ENCODE measurements at regions not wholly inside any gene's neighbourhood (a gene's known extent, or its start where the extent isn't known, plus 50 kb on each side); places are given as distances from the start of the nearest gene placed in this dataset.

DNA sequence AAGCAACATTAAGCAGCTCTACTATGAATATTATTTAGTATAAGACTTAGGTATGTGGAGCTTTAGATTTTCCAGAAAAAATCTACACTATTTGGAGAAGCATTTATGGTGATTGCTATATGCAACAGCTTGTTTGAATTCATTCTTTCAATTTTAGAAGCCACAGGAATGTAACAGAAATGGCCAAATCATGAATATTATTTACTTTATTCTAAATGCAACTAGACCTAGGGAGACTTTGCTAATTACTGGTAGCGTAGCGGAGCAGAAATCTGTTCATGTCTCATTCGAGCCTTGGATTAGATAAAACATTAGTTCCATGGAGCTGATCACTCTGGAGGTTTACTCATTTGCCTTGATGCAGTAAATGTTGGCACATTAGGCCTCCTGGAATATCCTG is 290.2 kb downstream of the ZNF608 start:
- no TSS peak for BruUV-seq (replicated peaks)
- Histone ChIP-seq H3K79me2 (ENCODE audit: control insufficient read depth, insufficient read depth, low read length) (no peaks in the 10 kb centered on the region), H3K9me3 (replicated peaks; ENCODE audit: control insufficient read depth, insufficient read depth, low read length) (no peaks in the 10 kb centered on the region), H4K20me1 (replicated peaks; ENCODE audit: control insufficient read depth, extremely low read depth, insufficient read depth, low read length) (no peaks in the 10 kb centered on the region), H3K36me3 (ENCODE audit: control insufficient read depth in 2 of 2, extremely low read depth in 1 of 2, insufficient read depth in 2 of 2, low read length in 2 of 2) (no peaks in the 10 kb centered on the region), H3K4me2 (ENCODE audit: insufficient read depth, low read length) (no peak overlapping the region), H3K27me3 (ENCODE audit: control insufficient read depth in 2 of 2, insufficient read depth in 2 of 2, low read length in 2 of 2) (no peaks in the 10 kb centered on the region), H3K4me3 (replicated peaks in 1 of 3; ENCODE audit: insufficient read depth in 1 of 3, low read depth in 1 of 3, low read length in 3 of 3) (no peak overlapping the region), H3K27ac (ENCODE audit: insufficient read depth, low read depth, low read length) (no peak overlapping the region), H2AFZ (ENCODE audit: low read depth, low read length) (no peak overlapping the region), H3K4me1 (ENCODE audit: control insufficient read depth, extremely low read depth, insufficient read depth, low read length) (no peaks in the 10 kb centered on the region), H3K9me1 (replicated peaks; ENCODE audit: control insufficient read depth, extremely low read depth, insufficient read depth, low read length) (no peaks in the 10 kb centered on the region), H3K9ac (replicated peaks; ENCODE audit: extremely low read depth, insufficient read depth, low read length) (no peak overlapping the region)
- CTCF ChIA-PET, result interaction anchor here (1.0 kb wide), 1 partner anchor 9 kb away, joined by 4 read pairs; no protein-coding TSS in a partner anchor
- intact Hi-C loops (cut with micrococcal nuclease), result loop anchor here (5.0 kb wide), 1 partner anchor 81 kb away; no protein-coding TSS in a partner anchor
- dilution Hi-C loops (cut with MboI; ENCODE audit: extremely low pct_ligation_motif_present, low sequenced_read_pairs), result no loop called here
- POLR2A ChIA-PET, result no interaction called here
- DNase-seq (ENCODE audit: low read depth, low spot score) (no peak), FAIRE-seq (no peak)
- no peak for TF ChIP-seq MYC (IDR thresholded peaks at IDR 0.05; ENCODE audit: low read depth, low read length)
- TF ChIP-seq, protein P1, sequence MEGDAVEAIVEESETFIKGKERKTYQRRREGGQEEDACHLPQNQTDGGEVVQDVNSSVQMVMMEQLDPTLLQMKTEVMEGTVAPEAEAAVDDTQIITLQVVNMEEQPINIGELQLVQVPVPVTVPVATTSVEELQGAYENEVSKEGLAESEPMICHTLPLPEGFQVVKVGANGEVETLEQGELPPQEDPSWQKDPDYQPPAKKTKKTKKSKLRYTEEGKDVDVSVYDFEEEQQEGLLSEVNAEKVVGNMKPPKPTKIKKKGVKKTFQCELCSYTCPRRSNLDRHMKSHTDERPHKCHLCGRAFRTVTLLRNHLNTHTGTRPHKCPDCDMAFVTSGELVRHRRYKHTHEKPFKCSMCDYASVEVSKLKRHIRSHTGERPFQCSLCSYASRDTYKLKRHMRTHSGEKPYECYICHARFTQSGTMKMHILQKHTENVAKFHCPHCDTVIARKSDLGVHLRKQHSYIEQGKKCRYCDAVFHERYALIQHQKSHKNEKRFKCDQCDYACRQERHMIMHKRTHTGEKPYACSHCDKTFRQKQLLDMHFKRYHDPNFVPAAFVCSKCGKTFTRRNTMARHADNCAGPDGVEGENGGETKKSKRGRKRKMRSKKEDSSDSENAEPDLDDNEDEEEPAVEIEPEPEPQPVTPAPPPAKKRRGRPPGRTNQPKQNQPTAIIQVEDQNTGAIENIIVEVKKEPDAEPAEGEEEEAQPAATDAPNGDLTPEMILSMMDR (IDR thresholded peaks at IDR 0.05; ENCODE audit: extremely low read depth in 1 of 2, insufficient read depth in 1 of 2, low read depth in 1 of 2, low read length in 2 of 2), result no peak
- TF ChIP-seq, protein P2, sequence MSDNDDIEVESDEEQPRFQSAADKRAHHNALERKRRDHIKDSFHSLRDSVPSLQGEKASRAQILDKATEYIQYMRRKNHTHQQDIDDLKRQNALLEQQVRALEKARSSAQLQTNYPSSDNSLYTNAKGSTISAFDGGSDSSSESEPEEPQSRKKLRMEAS (IDR thresholded peaks at IDR 0.05; ENCODE audit: insufficient read depth, insufficient read length), result no peak
- no peak for TF ChIP-seq FOS (IDR thresholded peaks at IDR 0.05; ENCODE audit: borderline replicate concordance, insufficient read depth, low read length)
- TF ChIP-seq GATA2 (IDR thresholded peaks at IDR 0.05; ENCODE audit: insufficient read depth, insufficient read length, low read depth, low read length), result no peak
- no peak for TF ChIP-seq EZH2 (IDR thresholded peaks at IDR 0.05; ENCODE audit: borderline replicate concordance, low read depth, low read length, severe bottlenecking)
- no peak for TF ChIP-seq POLR2A (IDR thresholded peaks at IDR 0.05; ENCODE audit: low read depth, low read length)
- TF ChIP-seq JUN (IDR thresholded peaks at IDR 0.05; ENCODE audit: borderline replicate concordance, insufficient read depth, insufficient read length, low read depth), result no peak
- TF ChIP-seq POLR2AphosphoS5 (IDR thresholded peaks at IDR 0.05; ENCODE audit: insufficient read depth, low read depth, low read length), result no peak

Data from endothelial cell of umbilical vein (primary cell).